ENCODE measurements at regions not wholly inside any gene's neighbourhood (a gene's known extent, or its start where the extent isn't known, plus 50 kb on each side); places are given as distances from the start of the nearest gene placed in this dataset.
"Not testable (repeated sequence)": the region's sequence is repeated elsewhere in the genome, so short reads cannot be mapped to it uniquely, and the experiment has no call there.

DNA sequence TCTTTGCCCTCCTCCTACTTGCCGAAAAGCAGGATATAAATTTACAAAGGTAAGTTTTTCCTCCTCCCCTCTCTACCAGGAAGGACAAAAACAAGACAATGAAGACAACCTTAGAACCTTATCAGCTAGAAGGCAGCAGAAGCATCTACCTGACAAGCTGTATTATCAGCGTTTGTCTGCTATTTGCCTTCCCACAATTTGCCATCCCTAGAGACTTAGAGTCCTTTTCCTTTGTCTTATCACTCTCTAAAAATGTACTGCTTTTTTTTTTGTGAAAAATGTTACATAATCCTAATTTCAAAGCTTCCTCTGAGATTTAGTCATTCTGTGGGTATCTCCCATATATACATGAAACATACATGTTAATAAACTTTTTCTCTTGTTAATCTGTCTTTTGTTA lies 176.9 kb upstream of the PROK2 start:
- no peak for DNase-seq
- no peaks in the 10 kb centered on the region for H3K9me3 Mint-ChIP-seq
- H3K4me3 Mint-ChIP-seq, result no peak overlapping the region
- ChIA-PET POLR2A (no interaction called here), CTCF (no interaction called here)
- H3K4me1 Mint-ChIP-seq, result peaks cover 27% of the 10 kb centered on the region
- peaks cover 1% of the 10 kb centered on the region for H3K27me3 Mint-ChIP-seq
- H3K36me3 Mint-ChIP-seq (ENCODE audit: low read depth), result no peaks in the 10 kb centered on the region
- H3K27ac Mint-ChIP-seq, result no peak overlapping the region

DNA sequence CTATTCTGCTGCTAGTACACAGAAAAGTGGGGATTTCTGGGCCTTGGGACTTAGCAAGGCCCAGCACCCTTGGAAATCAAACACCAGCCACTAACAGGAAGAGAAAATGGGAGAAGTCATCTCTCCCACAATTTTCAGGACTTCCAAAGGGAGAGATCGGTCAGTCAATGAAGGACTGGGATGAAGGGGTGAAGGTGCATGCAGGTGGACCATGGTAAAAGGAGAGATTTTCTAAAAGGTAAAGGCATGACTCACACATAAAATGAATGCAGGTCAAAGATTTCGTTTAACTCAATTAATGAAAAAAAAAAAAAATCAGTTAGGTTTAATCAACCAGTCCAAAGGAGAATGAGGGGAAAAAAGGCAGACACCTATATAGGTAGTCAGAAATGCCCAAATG lies 176.4 kb upstream of the PROK2 start:
- Mint-ChIP-seq H3K4me1 (peaks cover 32% of the 10 kb centered on the region), H3K4me3 (no peak overlapping the region), H3K36me3 (ENCODE audit: low read depth) (no peaks in the 10 kb centered on the region), H3K27ac (no peak overlapping the region), H3K27me3 (no peaks in the 10 kb centered on the region), H3K9me3 (no peaks in the 10 kb centered on the region)
- ChIA-PET POLR2A (no interaction called here), CTCF (no interaction called here)
- no peak for DNase-seq

DNA sequence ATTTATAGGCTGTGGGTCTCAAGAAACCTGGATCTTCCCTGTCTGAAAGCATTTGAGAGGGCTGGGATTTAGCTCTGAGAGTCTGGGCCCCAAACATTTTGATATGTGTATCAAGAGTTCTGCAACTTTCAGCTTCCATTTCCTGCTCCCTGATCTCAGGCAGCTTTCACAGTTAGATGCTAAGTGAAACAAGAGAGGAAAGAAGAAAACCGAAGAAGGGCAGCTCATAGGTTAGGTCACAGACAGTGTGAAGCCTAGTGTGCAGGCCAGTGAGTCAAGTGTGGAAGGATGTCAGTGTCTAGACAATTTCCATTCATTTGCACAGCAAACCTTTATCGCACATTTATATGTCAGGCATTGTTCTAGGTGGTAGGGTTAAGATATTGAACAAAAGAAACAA lies 173.6 kb upstream of the PROK2 start:
- no peak overlapping the region for H3K27ac Mint-ChIP-seq

DNA sequence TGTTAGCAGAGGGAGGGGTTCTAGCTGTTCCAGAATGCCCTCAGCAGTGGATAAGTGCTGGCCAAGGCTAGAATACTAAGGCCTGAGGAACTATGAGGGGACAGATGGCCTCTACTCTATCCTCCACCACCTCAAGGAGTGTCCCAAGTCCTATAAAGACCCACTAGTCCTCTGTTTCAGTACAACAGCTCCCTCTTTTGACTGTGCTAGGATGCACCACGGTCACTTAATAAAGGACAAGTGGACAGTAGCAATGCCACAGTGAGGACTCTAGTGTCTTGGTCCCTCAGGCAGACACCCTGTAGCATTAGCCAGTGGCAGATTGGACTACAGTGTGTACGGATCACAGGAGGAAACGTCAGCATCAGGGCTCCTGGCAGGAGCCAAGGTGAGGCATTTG lies 171.8 kb upstream of the PROK2 start:
- POLR2A ChIA-PET, result no interaction called here
- CTCF ChIA-PET, result interaction anchor here (1.2 kb wide), 1 partner anchor 21 kb away, joined by 4 read pairs; no protein-coding TSS in a partner anchor
- Mint-ChIP-seq H3K27ac (no peak overlapping the region), H3K4me1 (peaks cover 40% of the 10 kb centered on the region), H3K36me3 (ENCODE audit: low read depth) (no peaks in the 10 kb centered on the region), H3K27me3 (no peaks in the 10 kb centered on the region), H3K9me3 (no peaks in the 10 kb centered on the region), H3K4me3 (no peak overlapping the region)
- no peak for DNase-seq

More for the DNA sequence above, 173.6 kb upstream of the PROK2 start:
- Mint-ChIP-seq H3K27me3 (no peaks in the 10 kb centered on the region), H3K4me3 (no peak overlapping the region), H3K4me1 (peaks cover 42% of the 10 kb centered on the region), H3K9me3 (no peaks in the 10 kb centered on the region), H3K36me3 (ENCODE audit: low read depth) (no peaks in the 10 kb centered on the region)
- ChIA-PET POLR2A (no interaction called here), CTCF (interaction anchor here (1.3 kb wide), 1 partner anchor 26 kb away, joined by 3 read pairs; no protein-coding TSS in a partner anchor)
- DNase-seq, result no peak

DNA sequence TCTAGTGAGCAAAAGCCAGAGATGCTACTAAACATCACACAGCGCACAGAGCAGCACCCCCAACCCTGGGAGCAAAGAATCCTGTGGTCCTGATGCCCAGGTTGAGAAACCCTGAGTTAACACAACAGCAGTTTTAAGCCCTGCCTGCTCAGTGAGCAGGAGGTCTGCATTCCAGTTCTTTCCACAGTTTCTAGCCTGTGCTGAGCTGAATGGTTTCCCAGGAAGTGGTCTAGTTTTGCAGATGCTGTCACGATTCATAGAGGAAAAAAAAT lies 171.1 kb upstream of the PROK2 start:
- Mint-ChIP-seq H3K9me3 (no peaks in the 10 kb centered on the region), H3K36me3 (ENCODE audit: low read depth) (no peaks in the 10 kb centered on the region), H3K27me3 (no peaks in the 10 kb centered on the region), H3K4me3 (no peak overlapping the region), H3K4me1 (peaks cover 40% of the 10 kb centered on the region), H3K27ac (peak overlapping the region; percentile 33)
- ChIA-PET CTCF (interaction anchor here (0.7 to 1.2 kb wide), 2 partner anchors 22 to 81 kb away, joined by 4 read pairs; no protein-coding TSS in a partner anchor), POLR2A (no interaction called here)
- DNase-seq, result no peak

DNA sequence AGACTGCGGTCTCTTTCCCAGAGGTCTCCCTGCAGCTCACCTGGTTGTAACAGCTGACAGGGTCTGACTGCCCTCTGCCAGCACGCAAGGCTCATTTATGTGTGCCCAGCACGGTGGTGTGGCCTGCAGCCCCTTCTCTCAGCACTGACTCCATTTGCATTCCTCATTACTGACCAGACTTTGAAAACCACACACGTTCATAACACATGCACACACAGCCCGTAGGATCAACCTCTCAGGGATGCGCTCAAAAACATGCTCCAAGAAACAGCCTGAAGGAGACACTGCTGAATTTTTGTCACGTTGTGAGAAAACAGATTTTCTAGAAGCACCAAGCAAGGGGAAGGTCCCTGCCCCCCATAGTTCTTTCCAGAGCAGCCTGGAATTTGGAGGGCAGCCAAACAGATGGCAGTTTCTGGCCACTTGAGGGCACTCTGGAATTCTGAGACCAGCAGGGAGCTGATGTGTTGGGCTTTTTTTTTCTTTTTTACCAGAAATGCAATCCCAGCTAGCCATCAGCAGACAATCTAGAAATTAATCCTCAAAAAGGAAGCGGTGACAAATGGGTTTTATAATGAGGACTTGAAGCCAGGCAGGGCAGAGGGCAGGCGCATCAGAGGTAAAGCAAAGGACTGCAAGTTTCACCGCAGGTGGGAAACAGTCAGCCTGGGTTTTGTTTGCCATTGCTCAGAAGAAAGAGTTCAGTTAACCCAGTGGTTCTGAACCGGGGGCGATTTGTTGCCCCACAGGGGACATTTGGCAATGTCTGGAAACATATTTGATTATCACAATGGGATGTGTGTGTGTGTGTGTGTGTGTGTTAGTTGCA lies 170.5 kb upstream of the PROK2 start:
- Mint-ChIP-seq H3K27me3 (no peaks in the 10 kb centered on the region), H3K27ac (peak overlapping the region; percentile 33), H3K9me3 (no peaks in the 10 kb centered on the region), H3K4me3 (no peak overlapping the region), H3K4me1 (peaks cover 40% of the 10 kb centered on the region), H3K36me3 (ENCODE audit: low read depth) (no peaks in the 10 kb centered on the region)
- ChIA-PET POLR2A (no interaction called here), CTCF (interaction anchor here (0.7 to 1.2 kb wide), 3 partner anchors 22 to 866 kb away, joined by 3 to 4 read pairs (median 4); no protein-coding TSS in a partner anchor)
- peak; percentile 47 for DNase-seq

DNA sequence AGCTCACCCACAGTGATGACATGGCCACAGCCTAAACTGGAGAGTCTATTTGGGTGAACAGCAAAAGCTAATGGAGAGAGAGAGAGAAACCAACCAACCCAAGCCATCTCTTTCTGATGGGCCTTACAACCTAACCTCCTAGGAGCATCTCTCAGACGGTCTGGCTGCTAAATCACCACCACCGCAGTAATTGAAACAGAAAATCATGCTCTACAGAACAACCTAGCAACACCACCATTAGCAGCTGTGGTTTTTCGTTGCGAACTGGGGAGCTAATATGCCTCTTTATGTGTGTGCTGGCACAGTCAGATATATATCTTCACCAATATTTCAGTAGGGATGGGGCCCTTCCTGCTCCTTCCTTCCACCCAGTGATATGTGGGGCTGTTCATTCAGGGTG lies 166.9 kb upstream of the PROK2 start:
- Mint-ChIP-seq H3K36me3 (ENCODE audit: low read depth) (no peaks in the 10 kb centered on the region), H3K4me3 (no peak overlapping the region), H3K9me3 (no peaks in the 10 kb centered on the region), H3K27me3 (no peaks in the 10 kb centered on the region), H3K27ac (no peak overlapping the region), H3K4me1 (peaks cover 23% of the 10 kb centered on the region)
- ChIA-PET CTCF (no interaction called here), POLR2A (no interaction called here)
- no peak for DNase-seq

DNA sequence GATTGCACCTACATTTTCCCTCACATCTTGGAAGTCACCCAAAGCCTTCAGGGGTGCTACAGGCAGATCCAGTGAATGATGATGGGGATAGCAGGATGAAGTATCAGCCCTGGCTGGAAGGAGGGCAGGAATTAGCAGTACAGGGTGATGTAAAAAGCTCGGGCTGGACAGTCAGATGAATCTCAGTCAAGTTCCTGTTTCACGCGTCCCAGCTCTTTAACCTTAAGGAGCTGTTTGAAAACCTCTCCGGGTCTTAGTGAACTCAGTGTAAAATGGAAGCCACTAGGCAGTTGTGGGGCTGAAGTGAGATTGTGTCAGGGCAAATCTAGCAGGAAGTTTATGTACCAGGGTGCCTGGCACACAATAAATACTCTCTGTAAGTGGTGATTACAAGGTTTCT lies 166.4 kb upstream of the PROK2 start:
- no peak for DNase-seq
- POLR2A ChIA-PET, result no interaction called here
- Mint-ChIP-seq H3K27me3 (peaks cover 2% of the 10 kb centered on the region), H3K4me3 (no peak overlapping the region), H3K36me3 (ENCODE audit: low read depth) (no peaks in the 10 kb centered on the region), H3K9me3 (no peaks in the 10 kb centered on the region), H3K27ac (no peak overlapping the region), H3K4me1 (peaks cover 18% of the 10 kb centered on the region)
- CTCF ChIA-PET, result no interaction called here

DNA sequence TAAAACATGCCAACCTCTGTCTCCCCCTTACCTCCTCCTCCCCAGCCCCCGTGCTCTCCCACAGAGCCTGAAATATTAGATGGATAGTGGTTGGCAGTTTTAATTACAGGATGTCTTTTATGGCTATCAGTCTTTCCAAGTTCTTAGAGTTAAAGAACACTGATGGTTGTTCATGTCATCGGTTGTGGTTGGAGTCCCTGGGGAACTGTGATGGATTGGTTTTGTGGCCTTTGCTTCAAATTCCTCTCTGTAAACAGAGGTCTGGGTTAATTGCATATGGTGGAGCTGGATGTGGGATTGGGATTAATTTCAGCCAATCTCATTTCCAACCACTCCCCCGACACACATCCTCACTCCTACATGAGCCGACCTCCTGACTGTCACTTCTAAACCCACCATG lies 164.5 kb upstream of the PROK2 start:
- POLR2A ChIA-PET, result no interaction called here
- Mint-ChIP-seq H3K4me3 (no peak overlapping the region), H3K9me3 (peaks cover 4% of the 10 kb centered on the region), H3K27ac (no peak overlapping the region), H3K4me1 (peaks cover 5% of the 10 kb centered on the region), H3K36me3 (ENCODE audit: low read depth) (no peaks in the 10 kb centered on the region), H3K27me3 (peaks cover 12% of the 10 kb centered on the region)
- no peak for DNase-seq
- CTCF ChIA-PET, result interaction anchor here (1.4 kb wide), 1 partner anchor 74 kb away, joined by 4 read pairs; no protein-coding TSS in a partner anchor

DNA sequence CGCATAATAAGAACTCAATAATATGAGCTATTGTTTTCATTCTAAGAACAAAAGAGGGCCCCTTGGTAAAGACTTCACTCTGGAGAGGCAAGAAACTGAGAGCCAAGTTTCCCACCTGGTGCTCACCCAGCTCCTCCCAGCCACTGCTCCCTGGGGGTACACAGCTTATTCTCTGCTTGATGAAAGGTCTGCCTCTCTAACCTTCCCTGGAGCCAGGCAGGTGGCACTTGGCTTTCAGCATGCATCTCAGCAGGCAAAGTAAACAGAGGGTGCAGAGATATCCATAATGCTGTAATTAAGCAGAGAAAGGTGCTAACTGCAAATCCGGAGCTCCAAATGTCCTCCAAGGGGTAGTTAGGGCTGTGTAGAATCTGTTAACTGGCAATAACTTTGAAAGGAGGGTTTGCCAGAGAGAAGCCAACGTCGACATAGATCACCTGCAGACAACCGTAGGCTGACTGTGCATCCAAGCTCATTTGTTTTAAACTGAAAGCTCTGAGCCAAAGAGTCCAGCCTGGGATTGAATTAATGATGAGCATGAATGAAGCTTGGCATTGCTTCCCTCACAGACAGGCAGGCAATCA lies 159.6 kb upstream of the PROK2 start:
- H3K27me3 Mint-ChIP-seq, result peaks cover 12% of the 10 kb centered on the region
- no peaks in the 10 kb centered on the region for H3K4me1 Mint-ChIP-seq
- ChIA-PET CTCF (interaction anchor here (1.0 kb wide), 1 partner anchor 13 kb away, joined by 4 read pairs; no protein-coding TSS in a partner anchor), POLR2A (no interaction called here)
- H3K36me3 Mint-ChIP-seq (ENCODE audit: low read depth), result no peaks in the 10 kb centered on the region
- H3K4me3 Mint-ChIP-seq, result no peak overlapping the region
- no peak for DNase-seq
- H3K27ac Mint-ChIP-seq, result no peak overlapping the region
- H3K9me3 Mint-ChIP-seq, result peaks cover 4% of the 10 kb centered on the region

DNA sequence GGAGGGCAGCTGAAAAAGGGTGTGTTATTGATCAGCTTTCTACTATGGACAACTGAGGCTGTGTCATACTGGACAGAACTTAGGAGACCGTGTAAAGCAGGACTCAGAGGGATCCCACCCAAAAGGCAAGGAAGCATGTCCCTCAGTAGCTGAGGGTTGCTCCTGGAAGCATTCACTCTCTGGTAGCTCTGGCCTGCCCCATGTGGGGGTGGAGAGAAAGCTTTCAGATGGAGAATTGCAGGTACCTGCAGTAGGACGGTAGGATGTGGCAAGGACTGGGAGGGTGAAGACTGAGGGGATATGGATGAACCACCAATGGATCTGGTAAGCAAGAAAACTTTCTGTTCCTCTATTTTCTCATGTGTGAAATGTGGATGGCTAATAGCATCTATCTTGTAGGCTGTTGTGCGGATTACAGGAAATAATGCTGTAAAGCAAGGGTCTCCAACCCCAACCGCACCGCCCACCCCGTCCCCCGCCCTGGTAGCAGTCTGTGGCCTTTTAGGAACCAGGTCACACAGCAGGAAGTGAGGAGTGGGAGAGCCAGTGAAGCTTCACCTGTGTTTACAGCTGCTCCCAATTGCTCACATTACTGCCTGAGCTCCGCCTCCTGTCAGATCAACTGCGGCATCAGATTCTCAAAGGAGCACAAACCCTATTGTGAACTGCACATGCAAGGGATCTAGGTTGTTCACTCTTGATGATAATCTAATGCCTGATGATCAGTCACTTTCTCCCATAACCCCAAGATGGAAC lies 157.7 kb upstream of the PROK2 start:
- peaks cover 4% of the 10 kb centered on the region for H3K9me3 Mint-ChIP-seq
- no peak for DNase-seq
- ChIA-PET CTCF (no interaction called here), POLR2A (no interaction called here)
- no peaks in the 10 kb centered on the region for H3K4me1 Mint-ChIP-seq
- H3K27ac Mint-ChIP-seq, result no peak overlapping the region
- H3K36me3 Mint-ChIP-seq (ENCODE audit: low read depth), result no peaks in the 10 kb centered on the region
- peaks cover 12% of the 10 kb centered on the region for H3K27me3 Mint-ChIP-seq
- H3K4me3 Mint-ChIP-seq, result no peak overlapping the region

DNA sequence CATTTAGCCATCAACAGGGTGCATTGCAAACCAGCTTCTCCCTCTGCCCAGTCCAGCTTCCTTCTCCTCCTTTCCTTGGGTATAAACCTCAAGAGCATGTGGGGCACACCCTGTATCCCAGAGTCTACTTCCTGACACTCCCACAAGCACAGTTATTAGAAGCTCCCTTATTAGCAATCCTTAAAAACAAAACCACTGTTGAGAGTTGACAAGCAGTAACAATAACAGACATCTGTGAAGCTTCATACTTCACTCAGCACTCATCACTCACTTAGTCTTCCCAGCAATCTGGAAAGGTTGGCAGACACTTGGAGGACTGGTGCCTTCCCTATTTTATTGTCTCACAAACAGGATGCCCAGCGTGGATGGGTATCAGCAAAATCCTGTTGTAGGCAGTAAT lies 155.5 kb upstream of the PROK2 start:
- ChIA-PET POLR2A (no interaction called here), CTCF (no interaction called here)
- no peak overlapping the region for H3K4me3 Mint-ChIP-seq
- no peaks in the 10 kb centered on the region for H3K36me3 Mint-ChIP-seq (ENCODE audit: low read depth)
- H3K9me3 Mint-ChIP-seq, result peaks cover 4% of the 10 kb centered on the region
- peaks cover 5% of the 10 kb centered on the region for H3K27me3 Mint-ChIP-seq
- no peak for DNase-seq
- H3K27ac Mint-ChIP-seq, result no peak overlapping the region
- H3K4me1 Mint-ChIP-seq, result no peaks in the 10 kb centered on the region

DNA sequence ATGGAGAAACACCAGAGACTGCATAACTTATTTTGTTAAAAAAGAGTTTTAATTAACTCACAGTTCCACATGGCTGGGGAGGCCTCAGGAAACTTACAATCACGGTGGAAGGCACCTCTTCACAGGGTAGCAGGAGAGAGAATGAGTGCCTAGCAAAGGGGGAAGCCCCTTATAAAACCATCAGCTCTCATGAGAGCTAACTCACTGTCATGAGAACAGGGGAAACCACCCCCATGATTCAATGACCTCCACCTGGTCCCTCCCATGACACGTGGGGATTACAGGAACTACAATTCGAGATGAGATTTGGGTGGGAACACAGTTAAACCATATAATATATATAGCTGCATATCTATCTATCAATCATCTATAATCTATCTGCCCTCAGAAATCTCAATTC lies 153.1 kb upstream of the PROK2 start:
- H3K27me3 Mint-ChIP-seq; H3K27ac Mint-ChIP-seq; H3K4me3 Mint-ChIP-seq; H3K36me3 Mint-ChIP-seq (ENCODE audit: low read depth); CTCF ChIA-PET; H3K9me3 Mint-ChIP-seq; H3K4me1 Mint-ChIP-seq; DNase-seq; POLR2A ChIA-PET: not testable (repeated sequence)
